C4-2B (cell line): ENCODE measurements at regions not wholly inside any gene's neighbourhood (a gene's known extent, or its start where the extent isn't known, plus 50 kb on each side); places are given as distances from the start of the nearest gene placed in this dataset.

Experiments
- H3K27ac ChIP-seq: fragments of 450-650 bp; 2 replicates; pipeline ENCODE4 v1.5.1; 2017
- ZFX ChIP-seq: fragments of 450-650 bp; IDR thresholded peaks from 2 replicates; pipeline ENCODE4 v1.6.1; 2017
- TF ChIP-seq, protein P1 (sequence below): fragments of 450-650 bp; conservative IDR thresholded peaks from 2 replicates; pipeline ENCODE4 v1.5.1; 2017; ENCODE audit warnings: mild to moderate bottlenecking

DNA sequence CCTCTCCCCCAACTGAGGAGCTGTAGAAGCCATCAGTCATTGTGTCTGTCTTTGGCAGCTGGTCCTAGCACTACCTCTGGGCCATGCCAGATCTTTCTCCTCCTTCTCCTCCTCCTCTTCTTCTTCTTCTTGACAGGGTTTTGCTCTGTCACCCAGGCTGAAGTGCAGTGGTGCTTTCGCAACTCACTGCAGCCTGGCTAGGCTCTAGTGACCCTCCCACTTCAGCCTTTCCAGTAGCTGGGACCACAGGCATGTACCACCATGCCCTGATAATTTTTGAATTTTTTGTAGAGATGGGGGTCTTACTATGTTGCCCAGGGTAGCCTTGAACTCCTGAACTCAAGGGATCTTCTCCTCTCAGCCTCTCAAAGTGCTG is 50.1 kb upstream of the SHANK2 start:
- no peak overlapping the region for H3K27ac ChIP-seq
- TF ChIP-seq, protein P1, sequence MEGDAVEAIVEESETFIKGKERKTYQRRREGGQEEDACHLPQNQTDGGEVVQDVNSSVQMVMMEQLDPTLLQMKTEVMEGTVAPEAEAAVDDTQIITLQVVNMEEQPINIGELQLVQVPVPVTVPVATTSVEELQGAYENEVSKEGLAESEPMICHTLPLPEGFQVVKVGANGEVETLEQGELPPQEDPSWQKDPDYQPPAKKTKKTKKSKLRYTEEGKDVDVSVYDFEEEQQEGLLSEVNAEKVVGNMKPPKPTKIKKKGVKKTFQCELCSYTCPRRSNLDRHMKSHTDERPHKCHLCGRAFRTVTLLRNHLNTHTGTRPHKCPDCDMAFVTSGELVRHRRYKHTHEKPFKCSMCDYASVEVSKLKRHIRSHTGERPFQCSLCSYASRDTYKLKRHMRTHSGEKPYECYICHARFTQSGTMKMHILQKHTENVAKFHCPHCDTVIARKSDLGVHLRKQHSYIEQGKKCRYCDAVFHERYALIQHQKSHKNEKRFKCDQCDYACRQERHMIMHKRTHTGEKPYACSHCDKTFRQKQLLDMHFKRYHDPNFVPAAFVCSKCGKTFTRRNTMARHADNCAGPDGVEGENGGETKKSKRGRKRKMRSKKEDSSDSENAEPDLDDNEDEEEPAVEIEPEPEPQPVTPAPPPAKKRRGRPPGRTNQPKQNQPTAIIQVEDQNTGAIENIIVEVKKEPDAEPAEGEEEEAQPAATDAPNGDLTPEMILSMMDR, result no peak
- TF ChIP-seq ZFX, result no peak
